HepG2 (cell line): ENCODE measurements at regions not wholly inside any gene's neighbourhood (a gene's known extent, or its start where the extent isn't known, plus 50 kb on each side); places are given as distances from the start of the nearest gene placed in this dataset.

Experiments used
- ATAC-seq: fragments of 200-7000 bp; cut with Tn5 transposase; 3 replicates; pipeline ENCODE4 v1.9.1; 2020; ENCODE audit warnings: mild to moderate bottlenecking, moderate library complexity
- BruUV-seq: library from RNA; stranded (reverse); fragments of 400-500 nt; replicated peaks from 2 replicates; lab custom pipeline; 2021; lab: Mats Ljungman, UMichigan
- CTCF ChIA-PET: fragments of 300-600 bp; formaldehyde crosslinking; extraction: SDS; loops from one replicate; lab custom pipeline; 2021; ENCODE audit warnings: low total read pairs, inconsistent platforms, low intra/inter-chr PET ratio; lab: Yijun Ruan, JAX
- POLR2A ChIA-PET: fragments of 350-600 bp; sonication (Branson Sonifier 250); formaldehyde crosslinking; loops from one replicate; lab custom pipeline; 2020; ENCODE audit warnings: antibody characterized with exemption, inconsistent platforms; lab: Yijun Ruan, JAX
- DNase-seq: peaks from one replicate; pipeline ENCODE4 v3.0.0-alpha.2; 2015; ENCODE audit warnings: low spot score
- FAIRE-seq: peaks from 3 replicates; lab custom pipeline; 2011; peaks lifted over from hg19 to GRCh38; lab: Jason Lieb, UNC
- H2AFZ ChIP-seq: one replicate; pipeline ENCODE4 v1.6.1; 2011; ENCODE audit warnings: low read length, inconsistent platforms
- H3K27ac ChIP-seq: fragments of 300-600 bp; 3 replicates; pipeline ENCODE4 v1.8.0; 2011; ENCODE audit warnings: mixed run types, mild to moderate bottlenecking, mixed read lengths, low read length, inconsistent platforms; ENCODE audit not compliant: insufficient read depth; ENCODE audit errors: extremely low read length
- H3K27me3 ChIP-seq, 2 experiments: fragments of 200-600 bp in 1 of 2; 2 replicates in 1 of 2; 3 replicates in 1 of 2; pipeline versions ENCODE4 v1.6.0 to v1.8.0; 2011; ENCODE audit warnings: low read length in 2 of 2, mild to moderate bottlenecking in 2 of 2, moderate library complexity in 2 of 2, inconsistent platforms in 1 of 2; ENCODE audit not compliant: insufficient read depth in 2 of 2, control insufficient read depth in 1 of 2
- H3K36me3 ChIP-seq, 2 experiments: fragments of 200-600 bp in 1 of 2; replicated peaks in 1 of 2; 2 replicates in 1 of 2; 3 replicates in 1 of 2; pipeline versions ENCODE4 v1.5.1 to v1.8.0; 2011; ENCODE audit warnings: low read length in 2 of 2, inconsistent platforms in 1 of 2; ENCODE audit not compliant: insufficient read depth in 2 of 2, control insufficient read depth in 1 of 2
- H3K4me1 ChIP-seq: 2 replicates; pipeline ENCODE4 v1.5.1; 2012; ENCODE audit warnings: low read length, inconsistent platforms; ENCODE audit not compliant: insufficient read depth
- H3K4me2 ChIP-seq: 2 replicates; pipeline ENCODE4 v1.6.0; 2011; ENCODE audit warnings: low read depth, low read length, inconsistent platforms
- H3K4me3 ChIP-seq, 3 experiments: fragments of 200-600 bp in 1 of 3; sonication (generic), shearing (Covaris generic) in 1 of 3; replicated peaks in 1 of 3; 2 replicates each; pipeline ENCODE4 v1.5.1; 2011 to 2016; ENCODE audit warnings: low read length in 3 of 3, inconsistent platforms in 2 of 3, low read depth in 2 of 3, mild to moderate bottlenecking in 2 of 3, control low read depth in 1 of 3, mixed read lengths in 1 of 3; ENCODE audit not compliant: insufficient read depth in 1 of 3
- H3K79me2 ChIP-seq: one replicate; pipeline ENCODE4 v1.6.1; 2011; ENCODE audit warnings: low read length, inconsistent platforms; ENCODE audit not compliant: insufficient read depth
- H3K9ac ChIP-seq: 2 replicates; pipeline ENCODE4 v1.6.0; 2011; ENCODE audit warnings: mild to moderate bottlenecking, low read depth, low read length, inconsistent platforms; ENCODE audit not compliant: insufficient read depth
- H3K9me3 ChIP-seq: 2 replicates; pipeline ENCODE4 v1.5.1; 2012; ENCODE audit warnings: mild to moderate bottlenecking, low read length
- H4K20me1 ChIP-seq: 2 replicates; pipeline ENCODE4 v1.6.0; 2011; ENCODE audit warnings: inconsistent platforms, mild to moderate bottlenecking, low read length, moderate library complexity; ENCODE audit not compliant: insufficient read depth
- CBX2 ChIP-seq, 2 experiments: fragments of 200-600 bp in 1 of 2; sonication (generic); formaldehyde crosslinking in 1 of 2; IDR thresholded peaks; 2 replicates each; pipeline versions ENCODE4 v1.7.0 to v1.8.1; 2018 to 2022; ENCODE audit warnings: low read depth in 2 of 2, low read length in 1 of 2, mild to moderate bottlenecking in 1 of 2, missing genetic modification reagents in 1 of 2
- GFI1 ChIP-seq: sonication (generic); formaldehyde crosslinking; IDR thresholded peaks from 2 replicates; pipeline ENCODE4 v1.5.0; 2020; ENCODE audit warnings: missing genetic modification reagents, mild to moderate bottlenecking, borderline replicate concordance
- RBM22 ChIP-seq: fragments of 200-400 bp; formaldehyde crosslinking; optimal IDR thresholded peaks from 2 replicates; pipeline ENCODE3; 2017; ENCODE audit warnings: mild to moderate bottlenecking, low read length, moderate library complexity
- ZFP1 ChIP-seq: IDR thresholded peaks from 2 replicates; pipeline ENCODE4 v1.6.1; 2016
- ZNF552 ChIP-seq: sonication (generic); formaldehyde crosslinking; IDR thresholded peaks from 2 replicates; pipeline ENCODE4 v1.9.0; 2022; ENCODE audit warnings: missing genetic modification reagents, mild to moderate bottlenecking, borderline replicate concordance
- WGBS: methylation state at CpG from one replicate; pipeline ENCODE4 v1.1.6; 2017; ENCODE audit warnings: low lambda C conversion rate; 5-methylcytosine and 5-hydroxymethylcytosine counted together
- in situ Hi-C: cut with HindIII; loops from 2 replicates; pipeline ENCODE4 v1.10.0; 2017; ENCODE audit warnings: low pct_unique_long_range_greater_than_20kb; ENCODE audit not compliant: extremely low pct_ligation_motif_present
- intact Hi-C: fragments of 100-400 bp; cut with micrococcal nuclease; formaldehyde crosslinking; loops from one replicate; pipeline ENCODE4 v1.10.0; 2022; ENCODE audit not compliant: unreplicated experiment
- TF ChIP-seq, protein P1 (sequence below): sonication (generic); formaldehyde crosslinking; IDR thresholded peaks from 2 replicates; pipeline ENCODE4 v1.4.0; 2020; ENCODE audit warnings: mild to moderate bottlenecking, low read depth, missing genetic modification reagents
- TF ChIP-seq, protein P2 (sequence below): fragments of 450-650 bp; IDR thresholded peaks from 2 replicates; pipeline ENCODE4 v1.6.1; 2017
- TF ChIP-seq, protein P3 (sequence below): sonication (generic); formaldehyde crosslinking; IDR thresholded peaks from 2 replicates; pipeline ENCODE4 v1.8.0; 2022; ENCODE audit warnings: missing genetic modification reagents, mild to moderate bottlenecking, borderline replicate concordance
- TF ChIP-seq, protein P4 (sequence below): sonication (generic); formaldehyde crosslinking; IDR thresholded peaks from 2 replicates; pipeline ENCODE4 v1.4.0; 2020; ENCODE audit warnings: mild to moderate bottlenecking, missing genetic modification reagents
- TF ChIP-seq, protein P5 (sequence below): sonication (generic); formaldehyde crosslinking; IDR thresholded peaks from 2 replicates; pipeline ENCODE4 v1.8.0; 2022; ENCODE audit warnings: missing genetic modification reagents, low read depth, mild to moderate bottlenecking, borderline replicate concordance

DNA sequence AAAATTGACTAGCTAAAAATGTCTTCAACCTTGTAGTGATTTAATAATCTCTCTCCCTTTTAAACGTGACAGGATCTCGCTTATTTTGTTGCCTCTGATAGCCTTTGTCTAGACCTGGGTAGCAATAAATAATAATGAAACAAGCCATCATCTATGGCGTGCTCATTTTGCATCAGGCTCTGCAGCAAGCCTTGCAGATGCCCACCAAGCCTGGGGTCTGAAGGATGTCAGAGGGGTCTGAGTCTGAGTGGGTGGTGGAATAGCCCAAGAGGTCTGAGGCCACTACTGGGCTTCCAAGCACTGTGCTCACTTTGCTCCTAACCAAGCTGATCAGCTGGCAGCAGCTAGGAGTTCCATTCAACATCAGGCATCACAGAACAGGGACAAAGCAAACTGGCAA, 109.4 kb downstream of the GYPC start:
- CTCF ChIA-PET = no interaction called here
- 0% methylated on average over 3 of the region's 3 CpGs for WGBS
- DNase-seq (no peak), FAIRE-seq (no peak), ATAC-seq (no peak)
- H4K20me1 ChIP-seq = no peaks in the 10 kb centered on the region
- no peaks in the 10 kb centered on the region for H3K36me3 ChIP-seq
- no peaks in the 10 kb centered on the region for H3K9me3 ChIP-seq
- no peaks in the 10 kb centered on the region for H3K79me2 ChIP-seq
- H3K4me3 ChIP-seq = no peak overlapping the region
- H3K9ac ChIP-seq = no peak overlapping the region
- in situ Hi-C loops (loop anchor here (25.0 kb wide), 1 partner anchor 1003 kb away; no protein-coding TSS in a partner anchor), intact Hi-C loops (no loop called here)
- peaks cover 0 to 25% of the 10 kb centered on the region in 2 experiments; a peak in 3 of 5 replicates for H3K27me3 ChIP-seq
- no TSS peak for BruUV-seq
- POLR2A ChIA-PET = no interaction called here
- H2AFZ ChIP-seq = no peak overlapping the region
- no peaks in the 10 kb centered on the region for H3K4me1 ChIP-seq
- H3K27ac ChIP-seq = no peak overlapping the region
- H3K4me2 ChIP-seq = no peak overlapping the region
- TF ChIP-seq, protein P1, sequence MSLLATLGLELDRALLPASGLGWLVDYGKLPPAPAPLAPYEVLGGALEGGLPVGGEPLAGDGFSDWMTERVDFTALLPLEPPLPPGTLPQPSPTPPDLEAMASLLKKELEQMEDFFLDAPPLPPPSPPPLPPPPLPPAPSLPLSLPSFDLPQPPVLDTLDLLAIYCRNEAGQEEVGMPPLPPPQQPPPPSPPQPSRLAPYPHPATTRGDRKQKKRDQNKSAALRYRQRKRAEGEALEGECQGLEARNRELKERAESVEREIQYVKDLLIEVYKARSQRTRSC (CRISPR knock-in tag) = no peak
- TF ChIP-seq CBX2 (IDR thresholded peaks at IDR 0.05; ENCODE audit: low read depth, low read length) = no peak
- TF ChIP-seq CBX2 (CRISPR knock-in tag; IDR thresholded peaks at IDR 0.05; ENCODE audit: low read depth) = no peak
- TF ChIP-seq, protein P2, sequence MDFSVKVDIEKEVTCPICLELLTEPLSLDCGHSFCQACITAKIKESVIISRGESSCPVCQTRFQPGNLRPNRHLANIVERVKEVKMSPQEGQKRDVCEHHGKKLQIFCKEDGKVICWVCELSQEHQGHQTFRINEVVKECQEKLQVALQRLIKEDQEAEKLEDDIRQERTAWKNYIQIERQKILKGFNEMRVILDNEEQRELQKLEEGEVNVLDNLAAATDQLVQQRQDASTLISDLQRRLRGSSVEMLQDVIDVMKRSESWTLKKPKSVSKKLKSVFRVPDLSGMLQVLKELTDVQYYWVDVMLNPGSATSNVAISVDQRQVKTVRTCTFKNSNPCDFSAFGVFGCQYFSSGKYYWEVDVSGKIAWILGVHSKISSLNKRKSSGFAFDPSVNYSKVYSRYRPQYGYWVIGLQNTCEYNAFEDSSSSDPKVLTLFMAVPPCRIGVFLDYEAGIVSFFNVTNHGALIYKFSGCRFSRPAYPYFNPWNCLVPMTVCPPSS = no peak
- no peak for TF ChIP-seq ZFP1 (CRISPR knock-in tag)
- TF ChIP-seq RBM22 = no peak
- TF ChIP-seq, protein P3, sequence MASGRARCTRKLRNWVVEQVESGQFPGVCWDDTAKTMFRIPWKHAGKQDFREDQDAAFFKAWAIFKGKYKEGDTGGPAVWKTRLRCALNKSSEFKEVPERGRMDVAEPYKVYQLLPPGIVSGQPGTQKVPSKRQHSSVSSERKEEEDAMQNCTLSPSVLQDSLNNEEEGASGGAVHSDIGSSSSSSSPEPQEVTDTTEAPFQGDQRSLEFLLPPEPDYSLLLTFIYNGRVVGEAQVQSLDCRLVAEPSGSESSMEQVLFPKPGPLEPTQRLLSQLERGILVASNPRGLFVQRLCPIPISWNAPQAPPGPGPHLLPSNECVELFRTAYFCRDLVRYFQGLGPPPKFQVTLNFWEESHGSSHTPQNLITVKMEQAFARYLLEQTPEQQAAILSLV (CRISPR knock-in tag) = no peak
- no peak for TF ChIP-seq GFI1
- TF ChIP-seq, protein P4, sequence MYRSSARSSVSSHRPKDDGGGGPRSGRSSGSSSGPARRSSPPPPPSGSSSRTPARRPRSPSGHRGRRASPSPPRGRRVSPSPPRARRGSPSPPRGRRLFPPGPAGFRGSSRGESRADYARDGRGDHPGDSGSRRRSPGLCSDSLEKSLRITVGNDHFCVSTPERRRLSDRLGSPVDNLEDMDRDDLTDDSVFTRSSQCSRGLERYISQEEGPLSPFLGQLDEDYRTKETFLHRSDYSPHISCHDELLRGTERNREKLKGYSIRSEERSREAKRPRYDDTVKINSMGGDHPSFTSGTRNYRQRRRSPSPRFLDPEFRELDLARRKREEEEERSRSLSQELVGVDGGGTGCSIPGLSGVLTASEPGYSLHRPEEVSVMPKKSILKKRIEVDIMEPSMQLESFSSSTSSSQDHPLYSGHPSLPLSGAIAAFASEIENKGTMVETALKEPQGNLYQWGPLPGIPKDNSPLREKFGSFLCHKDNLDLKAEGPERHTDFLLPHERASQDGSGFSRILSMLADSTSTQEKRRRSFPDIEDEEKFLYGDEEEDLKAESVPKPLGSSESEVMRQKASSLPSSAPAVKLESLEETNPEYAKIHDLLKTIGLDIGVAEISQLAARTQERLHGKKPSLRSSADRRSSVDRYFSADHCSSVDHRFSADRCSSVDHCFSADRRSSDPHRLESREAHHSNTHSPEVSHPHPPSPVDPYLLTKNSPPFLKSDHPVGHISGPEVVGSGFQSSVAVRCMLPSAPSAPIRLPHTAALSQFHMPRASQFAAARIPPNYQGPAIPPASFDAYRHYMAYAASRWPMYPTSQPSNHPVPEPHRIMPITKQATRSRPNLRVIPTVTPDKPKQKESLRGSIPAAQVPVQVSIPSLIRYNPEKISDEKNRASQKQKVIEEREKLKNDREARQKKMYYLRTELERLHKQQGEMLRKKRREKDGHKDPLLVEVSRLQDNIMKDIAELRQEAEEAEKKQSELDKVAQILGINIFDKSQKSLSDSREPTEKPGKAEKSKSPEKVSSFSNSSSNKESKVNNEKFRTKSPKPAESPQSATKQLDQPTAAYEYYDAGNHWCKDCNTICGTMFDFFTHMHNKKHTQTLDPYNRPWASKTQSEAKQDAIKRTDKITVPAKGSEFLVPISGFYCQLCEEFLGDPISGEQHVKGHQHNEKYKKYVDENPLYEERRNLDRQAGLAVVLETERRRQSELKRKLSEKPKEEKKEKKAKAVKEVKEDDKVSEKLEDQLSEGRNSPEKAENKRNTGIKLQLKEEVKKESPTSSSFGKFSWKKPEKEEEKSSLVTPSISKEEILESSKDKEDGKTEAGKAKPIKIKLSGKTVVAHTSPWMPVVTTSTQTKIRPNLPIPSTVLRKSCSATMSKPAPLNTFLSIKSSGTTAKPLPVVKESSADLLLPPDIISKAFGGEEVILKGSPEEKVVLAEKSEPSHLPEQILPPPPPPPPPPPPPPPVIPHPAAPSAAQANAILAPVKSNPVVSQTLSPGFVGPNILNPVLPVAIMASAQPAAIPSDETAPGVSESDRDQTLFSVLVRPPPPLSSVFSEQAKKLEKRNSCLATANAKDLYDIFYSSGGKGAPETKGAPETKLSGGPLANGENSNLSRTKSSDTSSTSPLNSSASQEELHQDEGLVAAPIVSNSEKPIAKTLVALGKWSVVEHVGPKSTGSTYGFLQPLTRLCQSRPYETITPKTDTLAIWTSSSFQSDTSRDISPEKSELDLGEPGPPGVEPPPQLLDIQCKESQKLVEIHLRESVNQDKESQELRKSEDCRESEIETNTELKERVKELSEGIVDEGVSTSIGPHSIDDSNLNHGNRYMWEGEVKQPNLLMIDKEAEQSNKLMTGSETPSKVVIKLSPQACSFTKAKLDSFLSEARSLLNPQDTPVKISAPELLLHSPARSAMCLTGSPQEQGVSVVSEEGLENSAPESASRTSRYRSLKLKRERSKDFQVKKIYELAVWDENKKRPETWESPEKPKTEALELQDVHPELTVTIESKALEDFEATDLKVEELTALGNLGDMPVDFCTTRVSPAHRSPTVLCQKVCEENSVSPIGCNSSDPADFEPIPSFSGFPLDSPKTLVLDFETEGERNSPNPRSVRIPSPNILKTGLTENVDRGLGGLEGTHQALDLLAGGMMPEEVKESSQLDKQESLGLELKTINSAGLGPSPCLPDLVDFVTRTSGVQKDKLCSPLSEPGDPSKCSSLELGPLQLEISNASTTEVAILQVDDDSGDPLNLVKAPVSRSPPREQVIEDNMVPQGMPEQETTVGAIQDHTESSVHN (CRISPR knock-in tag) = no peak
- TF ChIP-seq, protein P5, sequence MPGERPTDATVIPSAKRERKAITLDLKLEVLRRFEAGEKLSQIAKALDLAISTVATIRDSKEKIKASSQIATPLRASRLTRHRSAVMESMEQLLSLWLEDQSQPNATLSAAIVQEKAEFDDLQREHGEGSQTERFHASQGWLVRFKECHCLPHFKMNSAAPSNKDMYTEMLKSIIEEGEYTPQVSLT (CRISPR knock-in tag) = no peak
- TF ChIP-seq ZNF552 = no peak
